Bronchial epithelial cell (primary cell): ENCODE measurements at regions not wholly inside any gene's neighbourhood (a gene's known extent, or its start where the extent isn't known, plus 50 kb on each side); places are given as distances from the start of the nearest gene placed in this dataset.

Experiments
- DNase-seq: peaks from one replicate; pipeline ENCODE4 v3.0.0-alpha.2; 2010; ENCODE audit warnings: low read depth
- FAIRE-seq: peaks from 2 replicates; lab custom pipeline; 2011; peaks lifted over from hg19 to GRCh38; lab: Jason Lieb, UNC
- H3K27me3 ChIP-seq: 2 replicates; pipeline ENCODE4 v1.5.1; 2011; ENCODE audit warnings: low read length; ENCODE audit not compliant: control insufficient read depth, insufficient read depth
- H3K36me3 ChIP-seq: 2 replicates; pipeline ENCODE4 v1.5.1; 2011; ENCODE audit warnings: low read length; ENCODE audit not compliant: control insufficient read depth, insufficient read depth
- H3K4me3 ChIP-seq: 2 replicates; pipeline ENCODE4 v1.5.1; 2011; ENCODE audit warnings: mild to moderate bottlenecking, low read depth, low read length, control low read depth
- CTCF ChIP-seq: IDR thresholded peaks from 2 replicates; pipeline ENCODE4 v1.5.1; 2011; ENCODE audit warnings: mild to moderate bottlenecking, moderate library complexity, low read length, control low read depth, inconsistent platforms; ENCODE audit not compliant: insufficient read depth, severe bottlenecking

GRCh38 chr12:62116986-62117385, 143.2 kb upstream of the USP15 start:
- no peaks in the 10 kb centered on the region for H3K27me3 ChIP-seq
- H3K4me3 ChIP-seq = no peak overlapping the region
- H3K36me3 ChIP-seq = no peaks in the 10 kb centered on the region
- FAIRE-seq (no peak), DNase-seq (no peak)
- no peak for TF ChIP-seq CTCF

GRCh38 chr12:62123721-62124203, 136.4 kb upstream of the USP15 start:
- Histone ChIP-seq H3K36me3 (no peaks in the 10 kb centered on the region), H3K4me3 (no peak overlapping the region), H3K27me3 (no peaks in the 10 kb centered on the region)
- DNase-seq = peak; percentile 44
- TF ChIP-seq CTCF = peak; percentile 73
- no peak for FAIRE-seq

- H3K4me3 ChIP-seq = no peak overlapping the region
- TF ChIP-seq CTCF = no peak
- peak; percentile 64 for DNase-seq
- H3K27me3 ChIP-seq = no peaks in the 10 kb centered on the region
- FAIRE-seq = no peak
- H3K36me3 ChIP-seq = no peaks in the 10 kb centered on the region
Measured at GRCh38 chr12:62127516-62127915, 132.7 kb upstream of the USP15 start.

- FAIRE-seq (no peak), DNase-seq (peak; percentile 65)
- H3K27me3 ChIP-seq = no peaks in the 10 kb centered on the region
- H3K36me3 ChIP-seq = no peaks in the 10 kb centered on the region
- no peak for TF ChIP-seq CTCF
- H3K4me3 ChIP-seq = no peak overlapping the region
Measured at GRCh38 chr12:62128175-62128975, 131.8 kb upstream of the USP15 start.

- FAIRE-seq (no peak), DNase-seq (no peak)
- H3K36me3 ChIP-seq = no peaks in the 10 kb centered on the region
- no peak overlapping the region for H3K4me3 ChIP-seq
- no peaks in the 10 kb centered on the region for H3K27me3 ChIP-seq
- no peak for TF ChIP-seq CTCF
Measured at GRCh38 chr12:62129291-62129690, 130.9 kb upstream of the USP15 start.

- FAIRE-seq (no peak), DNase-seq (no peak)
- H3K4me3 ChIP-seq = no peak overlapping the region
- no peaks in the 10 kb centered on the region for H3K27me3 ChIP-seq
- H3K36me3 ChIP-seq = no peaks in the 10 kb centered on the region
- TF ChIP-seq CTCF = no peak
Measured at GRCh38 chr12:62130402-62130801, 129.8 kb upstream of the USP15 start.
